Left renal pelvis (tissue), 4 donors: ENCODE measurements at regions not wholly inside any gene's neighbourhood (a gene's known extent, or its start where the extent isn't known, plus 50 kb on each side); places are given as distances from the start of the nearest gene placed in this dataset.

ENCODE experiments used
- DNase-seq, 4 donors: peaks; one replicate each; pipeline ENCODE4 v3.0.0-alpha.2; 2013; ENCODE audit warnings: low read depth in 4 of 4, low spot score in 3 of 4

GRCh38 chr18:75823471-75823870 lies 396.0 kb upstream of the SMIM21 start:
- no peak for DNase-seq

DNA sequence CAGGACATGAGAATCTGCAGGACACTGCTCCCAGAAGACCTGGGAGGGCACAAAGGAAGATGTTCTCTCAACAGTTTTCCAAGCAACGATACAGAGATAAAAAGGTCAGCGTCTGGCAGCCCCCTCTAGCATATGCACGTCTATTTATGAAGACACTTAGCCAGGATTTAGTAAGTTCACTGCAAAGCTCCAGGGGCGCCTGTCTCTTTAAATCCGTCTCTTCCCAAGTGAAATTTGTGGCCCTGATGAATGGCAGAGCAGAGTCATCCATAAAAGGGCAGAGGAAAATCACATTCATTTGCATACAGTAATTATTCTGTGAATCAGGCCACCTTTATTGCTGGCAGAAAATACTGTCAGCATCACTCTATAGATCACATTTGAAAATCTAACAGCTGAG lies 390.9 kb upstream of the SMIM21 start:
- DNase-seq = no peak

GRCh38 chr18:75815767-75816166 lies 388.3 kb upstream of the SMIM21 start:
- DNase-seq = no peak

- no peak for DNase-seq
Observed at GRCh38 chr18:75812761-75813160, 385.3 kb upstream of the SMIM21 start.

- no peak for DNase-seq
Observed at GRCh38 chr18:75810961-75811551, 383.6 kb upstream of the SMIM21 start.

- DNase-seq = no peak
Observed at GRCh38 chr18:75810516-75810915, 383.0 kb upstream of the SMIM21 start.

DNA sequence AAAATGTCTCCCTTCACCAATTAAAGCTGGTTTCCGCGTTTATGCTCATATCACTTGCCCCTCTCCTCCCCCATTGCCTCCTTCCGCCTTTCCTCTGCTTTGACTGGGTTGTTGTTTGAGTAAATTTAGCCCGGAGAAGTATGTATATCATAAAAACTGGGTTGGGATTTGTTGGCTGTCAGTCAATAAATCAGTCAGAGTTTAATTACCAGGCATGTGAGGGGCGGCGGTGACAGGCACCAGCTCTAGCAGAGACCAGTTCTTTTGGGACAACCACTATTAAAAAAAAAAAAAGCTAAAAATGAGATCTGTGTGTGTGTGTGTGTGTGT lies 382.4 kb upstream of the SMIM21 start:
- DNase-seq = peak in 2 of 4 donors; percentile 52

DNA sequence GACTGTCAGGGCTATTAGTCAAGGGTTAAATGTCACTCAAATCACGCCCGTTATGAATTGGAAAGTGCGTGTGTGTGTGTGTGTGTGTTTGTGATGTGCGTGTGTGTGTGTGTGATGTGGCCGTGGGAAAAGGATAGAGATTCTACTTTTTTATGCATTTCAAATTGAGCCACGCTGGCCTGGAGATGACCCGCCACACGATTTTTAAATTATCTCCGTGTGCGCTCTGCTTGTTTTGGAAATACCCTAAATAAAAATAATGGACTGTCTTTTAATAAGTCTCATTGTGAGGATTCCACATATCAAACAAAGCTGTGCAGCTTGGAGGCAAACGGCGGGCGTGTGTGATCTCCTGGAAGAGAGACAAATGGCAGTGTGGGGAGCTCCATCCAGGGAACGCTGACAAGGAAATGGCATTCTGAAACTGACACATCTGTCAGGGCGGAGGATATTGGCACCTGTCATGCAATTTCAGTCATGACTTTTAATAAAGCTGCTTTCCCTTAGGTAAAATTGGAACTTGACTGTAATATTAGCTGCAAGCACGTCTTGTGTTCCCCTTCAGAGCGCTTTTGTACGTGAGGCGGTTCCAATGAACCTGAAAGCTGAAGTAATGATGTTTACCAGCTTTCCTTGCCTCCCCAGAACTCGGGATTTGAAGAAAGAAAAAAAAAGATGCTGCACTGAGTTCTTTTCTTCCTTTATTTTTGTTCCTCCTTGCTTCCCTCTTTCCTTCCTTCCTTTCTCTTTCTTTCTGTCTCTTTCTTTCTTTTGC lies 381.8 kb upstream of the SMIM21 start:
- DNase-seq = no peak

DNA sequence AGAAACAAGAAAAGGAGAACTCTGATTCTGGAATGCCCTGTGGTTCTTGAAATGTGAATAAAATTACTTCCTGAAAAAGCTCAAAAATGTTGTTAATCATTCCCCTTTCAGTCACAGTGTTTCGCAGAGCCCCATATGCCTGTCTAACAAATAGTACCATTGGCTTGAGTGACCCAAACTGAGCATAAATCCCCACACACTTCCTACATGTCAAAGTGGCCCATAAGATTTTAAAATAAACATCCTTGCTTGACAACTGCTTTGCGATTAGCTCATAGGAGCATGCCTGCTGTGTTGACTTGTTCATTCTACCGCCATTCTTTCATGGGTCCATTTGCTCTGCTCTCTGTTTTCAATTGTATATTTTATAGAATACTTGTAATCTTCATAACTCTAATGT lies 377.8 kb upstream of the SMIM21 start:
- no peak for DNase-seq

DNA sequence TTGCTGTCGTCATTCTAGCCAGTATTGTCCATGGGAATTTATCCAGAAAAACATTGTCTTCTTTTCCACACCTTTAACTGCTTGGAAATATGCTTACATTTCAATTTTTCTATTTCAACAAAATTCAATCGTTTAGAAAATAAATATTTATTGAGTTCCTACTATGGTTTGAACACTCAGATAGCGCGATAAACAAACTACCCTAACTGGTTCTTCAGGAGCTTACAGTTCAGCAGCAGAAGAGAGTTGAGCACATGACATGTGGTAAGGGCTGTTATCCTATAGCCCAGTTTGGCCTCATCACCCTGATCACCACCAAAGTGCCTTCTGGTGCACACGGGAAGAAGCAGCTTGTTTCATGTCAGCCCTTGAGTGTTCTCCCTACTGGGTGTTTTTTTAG lies 375.2 kb upstream of the SMIM21 start:
- no peak for DNase-seq

- no peak for DNase-seq
Observed at GRCh38 chr18:75801178-75801577, 373.7 kb upstream of the SMIM21 start.

- no peak for DNase-seq
Observed at GRCh38 chr18:75800331-75800648, 372.8 kb upstream of the SMIM21 start.

DNA sequence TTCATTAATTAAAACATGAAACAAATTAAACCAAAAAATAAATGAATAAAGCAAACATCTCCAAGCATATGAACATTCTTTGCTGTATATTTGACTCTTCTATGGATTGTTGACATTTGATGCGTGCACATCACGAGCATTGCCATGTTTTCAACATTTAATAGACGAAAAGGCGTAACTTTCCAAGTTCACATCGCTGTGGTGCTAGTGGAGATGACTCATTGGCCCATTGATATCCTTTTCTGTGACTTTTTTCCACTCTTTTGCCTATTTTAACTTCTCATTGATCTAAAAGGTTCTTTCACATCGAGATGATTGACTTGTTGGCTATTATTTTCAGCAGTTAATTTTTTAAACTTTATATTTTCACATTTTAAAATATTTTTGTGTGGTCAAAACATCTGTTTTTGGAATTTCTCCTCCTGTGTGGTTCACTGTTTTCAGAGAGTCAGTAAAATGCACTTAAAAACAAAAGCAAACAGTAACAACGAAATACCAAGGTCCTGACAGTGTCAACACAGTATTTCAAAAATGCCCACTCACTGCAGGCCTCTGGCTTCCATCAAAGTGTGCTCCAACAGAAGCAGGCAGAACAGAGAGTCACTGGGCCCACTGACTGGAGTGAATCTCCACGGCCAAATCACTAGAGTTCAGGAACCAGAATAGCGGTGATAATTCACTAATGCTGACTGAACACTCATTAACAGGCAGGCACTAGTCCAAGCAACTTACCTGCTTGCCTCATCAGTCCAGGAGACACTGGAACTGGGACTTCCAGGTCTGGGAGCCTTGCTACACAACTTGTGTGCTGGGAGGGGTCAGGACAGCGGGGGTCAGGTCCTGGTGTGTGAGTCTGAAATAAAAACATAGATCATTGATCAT lies 372.2 kb upstream of the SMIM21 start:
- DNase-seq = no peak

- no peak for DNase-seq
Observed at GRCh38 chr18:75797046-75797445, 369.5 kb upstream of the SMIM21 start.

- DNase-seq = no peak
Observed at GRCh38 chr18:75790796-75791195, 363.3 kb upstream of the SMIM21 start.

DNA sequence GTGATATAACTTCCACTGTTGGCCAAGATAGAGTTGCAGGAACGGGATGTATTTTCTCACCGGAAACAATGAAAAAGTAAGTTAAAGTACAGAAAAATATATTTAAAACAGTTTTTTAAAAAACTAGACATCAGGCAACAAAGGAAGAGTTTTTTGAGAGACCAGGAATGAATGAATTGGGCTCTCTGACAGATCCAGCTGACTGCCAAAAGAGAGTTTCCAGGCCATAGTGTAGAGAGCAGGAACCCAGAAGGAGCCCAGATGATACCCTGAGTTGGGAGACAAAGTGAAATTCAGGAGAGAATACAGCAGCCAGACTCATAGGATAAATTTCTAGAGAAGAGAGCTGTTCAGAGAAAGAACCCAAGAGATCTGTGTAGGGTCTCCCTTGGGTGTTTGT lies 362.6 kb upstream of the SMIM21 start:
- DNase-seq = no peak

- no peak for DNase-seq
Observed at GRCh38 chr18:75785834-75786233, 358.3 kb upstream of the SMIM21 start.

DNA sequence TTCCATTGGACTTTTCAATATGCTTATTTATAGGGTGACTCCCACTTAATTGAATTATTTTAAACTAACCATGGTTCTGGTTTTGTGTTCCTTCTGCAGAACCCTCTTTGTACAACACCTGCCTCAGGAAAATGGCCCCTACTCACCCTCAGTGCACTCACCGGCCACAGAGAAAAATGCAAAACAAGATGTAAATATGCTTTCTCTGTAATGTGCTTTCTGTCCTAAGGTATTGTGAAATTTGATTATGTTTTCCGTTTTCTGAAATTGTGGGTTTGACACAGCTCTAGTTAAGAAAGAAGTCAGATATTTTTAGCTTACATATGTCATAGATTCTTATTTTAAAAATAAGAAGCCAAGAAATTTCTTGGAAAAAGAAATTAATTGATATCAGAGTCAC lies 357.7 kb upstream of the SMIM21 start:
- DNase-seq = no peak

- DNase-seq = no peak
Observed at GRCh38 chr18:75784390-75784789, 356.9 kb upstream of the SMIM21 start.

GRCh38 chr18:75783566-75784281 lies 356.2 kb upstream of the SMIM21 start:
- no peak for DNase-seq

DNA sequence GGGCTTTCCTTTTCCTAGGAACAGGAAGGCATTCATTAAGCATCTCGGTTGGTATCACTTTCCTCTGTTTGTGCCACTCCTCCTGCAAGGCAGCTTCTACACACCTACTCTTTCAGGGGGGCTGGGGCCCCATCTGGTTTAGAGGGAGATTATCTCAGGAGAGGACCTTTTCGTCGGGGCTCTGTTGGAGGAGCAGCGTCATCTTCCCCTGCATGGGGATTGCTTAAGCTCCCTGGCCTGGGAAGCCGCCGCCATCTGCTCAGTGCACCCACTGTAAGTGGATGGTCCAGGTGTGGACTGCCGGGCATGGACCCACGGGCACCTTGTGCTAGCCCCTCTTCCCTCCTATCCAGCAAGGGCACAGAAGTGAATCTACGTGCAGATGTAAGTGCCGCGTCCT lies 355.3 kb upstream of the SMIM21 start:
- no peak for DNase-seq
